Spleen (tissue), 11 donors: ENCODE measurements at regions not wholly inside any gene's neighbourhood (a gene's known extent, or its start where the extent isn't known, plus 50 kb on each side); places are given as distances from the start of the nearest gene placed in this dataset.

Experiments used
- DNase-seq: peaks from one replicate; pipeline ENCODE4 v3.0.0-alpha.2; 2020
- H3K27ac ChIP-seq, 8 donors: fragments of 200-600 bp; sonication (generic) in 7 of 8; 1 replicate in 4 of 8; 2 replicates in 4 of 8; pipeline versions ENCODE4 v1.5.0 to v1.8.0; 2016 to 2021; ENCODE audit warnings: inconsistent platforms in 4 of 8, mild to moderate bottlenecking in 4 of 8, moderate library complexity in 1 of 8
- H3K27me3 ChIP-seq, 7 donors: fragments of 200-600 bp; sonication (generic) in 6 of 7; replicated peaks in 1 of 7; 1 replicate in 4 of 7; 2 replicates in 3 of 7; pipeline versions ENCODE4 v1.5.0 to v1.8.0; 2016 to 2021; ENCODE audit warnings: inconsistent platforms in 3 of 7, mild to moderate bottlenecking in 1 of 7
- H3K36me3 ChIP-seq, 6 donors: fragments of 200-600 bp; sonication (generic) in 5 of 6; 1 replicate in 4 of 6; 2 replicates in 2 of 6; pipeline versions ENCODE4 v1.5.0 to v1.8.0; 2016 to 2021; ENCODE audit warnings: inconsistent platforms in 2 of 6
- H3K4me1 ChIP-seq, 6 donors: fragments of 200-600 bp; sonication (generic) in 5 of 6; 1 replicate in 3 of 6; 2 replicates in 3 of 6; pipeline versions ENCODE4 v1.5.0 to v1.8.0; 2016 to 2021; ENCODE audit warnings: inconsistent platforms in 3 of 6
- H3K4me3 ChIP-seq, 8 donors: fragments of 200-600 bp; sonication (generic) in 7 of 8; 1 replicate in 4 of 8; 2 replicates in 4 of 8; pipeline versions ENCODE4 v1.5.0 to v1.8.0; 2016 to 2021; ENCODE audit warnings: inconsistent platforms in 4 of 8, mild to moderate bottlenecking in 4 of 8, moderate library complexity in 2 of 8
- H3K9me3 ChIP-seq, 8 donors: fragments of 200-600 bp; sonication (generic) in 7 of 8; 1 replicate in 4 of 8; 2 replicates in 4 of 8; pipeline versions ENCODE4 v1.5.0 to v1.8.0; 2016 to 2021; ENCODE audit warnings: inconsistent platforms in 4 of 8
- CTCF ChIP-seq, 11 experiments: fragments of 200-600 bp in 7 of 11; fragments of 450-650 bp in 4 of 11; sonication (generic) in 4 of 11; IDR thresholded peaks in 8 of 11; conservative IDR thresholded peaks in 3 of 11; 1 replicate in 7 of 11; 2 replicates in 4 of 11; pipeline versions ENCODE4 v1.4.0 to v1.8.0; 2016 to 2021; ENCODE audit warnings: antibody characterized with exemption in 11 of 11, inconsistent platforms in 4 of 11, mild to moderate bottlenecking in 1 of 11
- POLR2A ChIP-seq, 3 donors: fragments of 450-650 bp; IDR thresholded peaks; one replicate each; pipeline ENCODE4 v1.5.1; 2017; ENCODE audit warnings: antibody characterized with exemption in 3 of 3, mild to moderate bottlenecking in 1 of 3
- POLR2AphosphoS5 ChIP-seq, 3 donors: sonication (generic); formaldehyde crosslinking; IDR thresholded peaks; one replicate each; pipeline ENCODE4 v1.5.1; 2017; ENCODE audit warnings: antibody characterized with exemption in 3 of 3
- WGBS, 5 donors: extraction: QIAGEN DNeasy Blood & Tissue Kit in 3 of 5; methylation state at CpG; one replicate each; pipeline versions ENCODE4 v1.1.5 to v1.1.7; 2013 to 2018; 5-methylcytosine and 5-hydroxymethylcytosine counted together
- intact Hi-C: fragments of 100-400 bp; cut with DNase I; formaldehyde crosslinking; loops from one replicate; pipeline ENCODE4 v1.15.0; 2023; ENCODE audit warnings: low total_unique reads
- donor health status: healthy with polysubstance abuse.
- donor health status: DM: no; HTN: no; CAD: no; lungs with moderate emphysema.
- donor health status: DM: no; HTN: no; CAD: no.
- donor health status: Bipolar disorder and iron deficiency.
- donor health status: healthy.
- donor health status: DM: no; HTN: no; CAD: no.
- donor health status: DM: yes; HTN: yes; CAD: no.

GRCh38 chr10:23965880-23966279, 243.1 kb upstream of the KIAA1217 start:
- H3K4me3 ChIP-seq = no peak overlapping the region
- H3K9me3 ChIP-seq = peaks cover 0 to 6% (median 0%) of the 10 kb centered on the region in 8 donors
- no peak overlapping the region for H3K27ac ChIP-seq
- intact Hi-C loops = no loop called here
- TF ChIP-seq POLR2AphosphoS5 (IDR thresholded peaks at IDR 0.05) = no peak
- no peak for TF ChIP-seq CTCF (IDR thresholded peaks at IDR 0.05 in 8 of 11, conservative IDR thresholded peaks at IDR 0.05 in 3 of 11)
- TF ChIP-seq POLR2A (IDR thresholded peaks at IDR 0.05) = no peak
- WGBS, 5 donors = 73 to 100% (median 87%) methylated on average over 1 of the region's 1 CpG
- no peak for DNase-seq
- H3K36me3 ChIP-seq = no peaks in the 10 kb centered on the region
- H3K27me3 ChIP-seq = no peaks in the 10 kb centered on the region
- no peaks in the 10 kb centered on the region for H3K4me1 ChIP-seq

DNA sequence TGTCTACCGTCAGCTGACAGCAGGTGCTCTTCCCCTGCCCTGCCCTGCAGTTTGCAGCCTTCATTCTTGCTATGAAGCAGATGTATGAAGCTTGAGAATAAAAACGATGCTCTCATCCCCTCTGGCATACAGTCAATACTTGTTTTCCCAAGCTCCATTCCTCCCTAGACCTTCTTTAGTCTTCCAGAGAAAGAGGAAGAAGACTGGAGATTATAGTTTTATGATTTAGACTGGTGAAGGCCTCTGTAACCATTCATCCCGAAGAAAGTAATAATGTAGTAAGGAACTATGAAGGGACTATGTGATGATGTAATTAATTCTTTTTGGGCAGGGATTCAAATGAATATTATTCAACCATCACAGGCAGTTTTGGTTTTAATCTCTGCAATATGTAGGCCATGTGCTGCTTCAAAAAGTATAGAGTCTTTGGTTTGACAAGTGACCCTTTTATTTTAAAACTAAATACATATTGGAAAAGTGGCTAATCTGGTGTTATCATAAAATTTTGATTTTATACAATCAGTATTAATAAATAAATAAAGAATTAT, 242.4 kb upstream of the KIAA1217 start:
- no peak for TF ChIP-seq POLR2A (IDR thresholded peaks at IDR 0.05)
- 73 to 85% (median 83%) methylated on average over 3 of the region's 3 CpGs for WGBS, 5 donors

DNA sequence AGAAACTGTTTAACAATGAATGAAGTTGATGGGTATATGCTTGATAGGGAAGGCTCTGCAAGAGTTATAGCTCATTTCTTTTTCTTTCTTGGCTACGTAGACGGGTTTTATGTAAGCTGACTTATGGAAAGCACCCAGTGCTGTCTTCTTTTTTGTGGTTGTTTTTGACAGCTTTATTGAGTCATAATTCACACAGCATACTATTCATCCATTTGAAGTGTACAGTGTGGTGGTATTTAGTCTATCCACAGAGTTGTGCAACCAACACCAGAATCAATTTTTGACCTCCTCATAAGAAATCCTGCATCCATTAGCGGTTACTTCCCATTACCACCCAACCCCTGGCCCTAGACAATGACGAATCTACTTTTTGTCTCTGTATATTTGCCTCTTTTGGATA, 240.6 kb upstream of the KIAA1217 start:
- TF ChIP-seq POLR2AphosphoS5 (IDR thresholded peaks at IDR 0.05) (no peak), CTCF (IDR thresholded peaks at IDR 0.05 in 8 of 11, conservative IDR thresholded peaks at IDR 0.05 in 3 of 11) (no peak), POLR2A (IDR thresholded peaks at IDR 0.05) (no peak)
- Histone ChIP-seq H3K27me3 (no peaks in the 10 kb centered on the region), H3K27ac (no peak overlapping the region), H3K36me3 (no peaks in the 10 kb centered on the region), H3K9me3 (peaks cover 0 to 3% (median 0%) of the 10 kb centered on the region in 8 donors), H3K4me3 (no peak overlapping the region), H3K4me1 (no peaks in the 10 kb centered on the region)
- no peak for DNase-seq
- intact Hi-C loops = no loop called here
- 49 to 70% (median 50%) methylated on average over 4 of the region's 4 CpGs for WGBS, 5 donors

More for the DNA sequence above, 242.4 kb upstream of the KIAA1217 start:
- H3K4me3 ChIP-seq = no peak overlapping the region
- H3K4me1 ChIP-seq = no peaks in the 10 kb centered on the region
- H3K36me3 ChIP-seq = no peaks in the 10 kb centered on the region
- H3K27ac ChIP-seq = no peak overlapping the region
- no peaks in the 10 kb centered on the region for H3K27me3 ChIP-seq
- no peak for DNase-seq
- peaks cover 0 to 6% (median 0%) of the 10 kb centered on the region in 8 donors for H3K9me3 ChIP-seq
- intact Hi-C loops = no loop called here

- peaks cover 0 to 6% (median 0%) of the 10 kb centered on the region in 6 donors for H3K4me1 ChIP-seq
- no peaks in the 10 kb centered on the region for H3K9me3 ChIP-seq
- 76 to 86% (median 79%) methylated on average over 4 of the region's 4 CpGs for WGBS, 5 donors
- H3K36me3 ChIP-seq = no peaks in the 10 kb centered on the region
- no peak for DNase-seq
- no peaks in the 10 kb centered on the region for H3K27me3 ChIP-seq
- H3K4me3 ChIP-seq = no peak overlapping the region
- H3K27ac ChIP-seq = no peak overlapping the region
- intact Hi-C loops = no loop called here
- TF ChIP-seq POLR2A (IDR thresholded peaks at IDR 0.05) (no peak), POLR2AphosphoS5 (IDR thresholded peaks at IDR 0.05) (no peak), CTCF (IDR thresholded peaks at IDR 0.05 in 8 of 11, conservative IDR thresholded peaks at IDR 0.05 in 3 of 11) (no peak)
Observed at GRCh38 chr10:23974746-23975272, 234.1 kb upstream of the KIAA1217 start.
